ENCODE measurements at regions not wholly inside any gene's neighbourhood (a gene's known extent, or its start where the extent isn't known, plus 50 kb on each side); places are given as distances from the start of the nearest gene placed in this dataset.
"Not testable (repeated sequence)": the region's sequence is repeated elsewhere in the genome, so short reads cannot be mapped to it uniquely, and the experiment has no call there.

GRCh38 chr21:32884062-32884461 is 112.5 kb upstream of the PAXBP1 start:
- DNase-seq (ENCODE audit: low read depth in 2 of 2) = no peak

DNA sequence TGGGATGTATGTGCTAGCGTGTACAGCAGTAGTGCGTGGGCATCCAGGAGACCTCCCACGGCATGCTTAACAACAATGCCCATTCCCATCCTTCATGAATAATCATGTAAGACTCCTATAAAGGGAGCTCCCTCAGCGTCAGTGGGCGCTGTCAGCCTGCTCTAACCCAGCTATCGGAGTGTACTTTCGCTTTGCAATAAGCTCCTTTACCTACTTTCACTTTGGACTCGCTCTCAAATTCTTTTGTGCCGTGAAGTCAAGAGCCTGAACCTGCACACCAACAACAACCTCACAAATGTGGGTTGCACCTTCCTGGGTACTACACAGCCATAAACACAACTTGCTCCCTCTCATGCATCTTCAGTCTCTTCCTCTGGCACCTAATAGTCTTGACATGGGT is 114.8 kb upstream of the PAXBP1 start:
- peak in 1 of 2 donors; percentile 6 for DNase-seq (ENCODE audit: low read depth in 2 of 2)

DNA sequence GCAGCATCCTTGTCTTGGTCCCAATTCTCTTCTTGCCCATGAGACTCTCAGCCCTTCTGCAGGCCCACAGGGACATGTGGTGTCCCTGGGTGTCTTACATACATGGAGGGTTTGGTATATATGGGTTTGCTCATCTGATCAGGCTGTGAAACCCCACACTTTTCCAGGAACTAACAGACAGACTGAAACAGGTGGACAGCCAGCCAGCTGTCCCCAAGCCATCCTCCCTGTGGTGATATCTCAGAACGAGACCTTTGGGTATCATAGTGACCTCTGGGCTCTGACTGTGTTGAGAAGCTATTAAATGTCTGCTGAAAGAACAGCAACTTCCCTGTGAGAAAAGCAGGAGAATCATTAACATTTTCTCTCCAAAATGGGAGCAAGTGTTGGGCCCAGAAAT is 115.5 kb upstream of the PAXBP1 start:
- no peak for DNase-seq (ENCODE audit: low read depth in 2 of 2)

DNA sequence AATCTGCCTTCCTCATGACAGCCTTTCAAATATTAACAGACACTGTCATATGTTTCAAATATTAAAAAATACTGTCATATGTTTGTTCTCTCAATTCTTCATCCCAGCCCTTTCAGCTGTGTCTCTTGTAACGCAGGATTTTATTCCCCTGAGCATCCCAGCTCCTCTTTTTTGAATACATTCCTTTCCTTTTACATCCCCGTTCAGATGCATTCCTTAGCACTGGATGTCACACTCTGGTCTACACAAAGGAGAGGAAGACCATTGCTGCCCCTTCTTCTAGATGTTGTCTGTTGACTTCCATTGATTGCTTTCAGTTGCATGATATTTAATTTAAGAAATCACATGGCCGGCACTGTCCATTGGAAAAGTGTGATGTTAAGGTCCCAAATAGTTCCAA is 117.4 kb upstream of the PAXBP1 start:
- DNase-seq (ENCODE audit: low read depth in 2 of 2) = no peak

GRCh38 chr21:32889596-32889995 is 118.0 kb upstream of the PAXBP1 start:
- no peak for DNase-seq (ENCODE audit: low read depth in 2 of 2)

GRCh38 chr21:32894321-32894720 is 122.8 kb upstream of the PAXBP1 start:
- no peak for DNase-seq (ENCODE audit: low read depth in 2 of 2)

DNA sequence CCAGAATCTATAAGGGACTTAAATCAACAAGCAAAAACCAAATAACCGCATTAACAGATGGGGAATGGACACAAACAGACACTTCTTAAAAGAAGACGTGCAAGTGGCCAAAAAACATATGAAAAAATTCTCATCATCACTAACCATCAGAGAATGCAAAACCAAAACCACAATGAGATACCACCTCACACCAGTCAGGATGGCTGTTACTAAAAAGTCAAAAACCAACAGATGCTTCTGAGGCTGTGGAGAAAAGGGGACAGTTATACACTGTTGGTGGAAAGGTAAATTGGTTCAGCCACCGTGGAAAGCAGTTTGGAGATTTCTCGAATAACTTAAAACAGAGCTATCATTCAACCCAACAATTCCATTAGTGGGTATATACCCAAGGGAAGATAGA is 124.9 kb upstream of the OLIG2 start:
- DNase-seq (ENCODE audit: low read depth in 2 of 2) = no peak

- no peak for DNase-seq (ENCODE audit: low read depth in 2 of 2)
Observed at GRCh38 chr21:32907521-32907920, 118.2 kb upstream of the OLIG2 start.

GRCh38 chr21:32908534-32908933 is 117.2 kb upstream of the OLIG2 start:
- no peak for DNase-seq (ENCODE audit: low read depth in 2 of 2)

DNA sequence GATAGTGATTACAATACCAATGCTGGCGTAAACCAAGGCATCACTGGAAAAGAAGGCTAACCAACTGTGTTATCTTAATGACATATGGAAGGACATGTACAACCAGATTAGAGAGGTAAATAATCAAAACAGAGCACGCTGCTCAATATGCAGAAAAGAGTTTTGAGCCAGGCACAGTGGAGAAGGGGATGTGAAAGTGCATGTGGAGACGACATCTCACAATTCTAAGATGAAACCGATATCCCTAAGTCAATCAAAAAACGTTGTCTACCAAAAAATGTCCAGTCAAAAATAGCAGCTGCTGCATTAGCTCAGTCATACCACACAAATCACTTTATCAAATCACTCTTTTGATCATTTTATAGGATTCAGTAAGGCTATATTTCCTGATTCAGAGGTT is 116.3 kb upstream of the OLIG2 start:
- DNase-seq (ENCODE audit: low read depth in 2 of 2) = no peak

DNA sequence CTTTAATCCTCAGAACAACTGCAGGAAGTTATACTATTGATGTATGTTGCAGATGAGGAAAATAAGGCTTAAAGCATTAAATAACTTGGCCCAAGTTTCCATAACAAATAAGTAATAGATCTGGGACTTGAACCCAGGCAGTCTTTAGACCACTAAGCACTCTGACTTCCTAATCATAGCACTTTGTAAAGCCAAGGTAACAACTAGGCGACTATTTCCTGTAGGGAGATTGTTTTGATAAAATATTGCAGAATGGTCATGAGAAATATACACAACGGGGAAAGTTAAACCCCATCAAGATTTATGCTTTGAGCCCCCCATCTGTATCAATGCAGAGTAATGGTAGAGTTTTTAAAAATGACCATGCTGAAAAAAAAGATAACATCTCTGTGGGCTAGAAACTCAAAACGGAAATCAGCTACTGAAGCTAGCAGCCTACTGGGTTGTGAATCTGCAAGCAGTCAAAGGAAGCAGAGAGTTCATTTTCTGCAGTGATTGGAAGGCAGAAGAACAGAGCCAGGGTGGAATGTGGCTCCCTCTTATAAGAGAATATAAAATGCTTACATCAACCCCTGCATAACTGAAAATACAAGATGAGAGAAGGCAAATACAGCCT is 111.2 kb upstream of the OLIG2 start:
- no peak for DNase-seq (ENCODE audit: low read depth in 2 of 2)

DNA sequence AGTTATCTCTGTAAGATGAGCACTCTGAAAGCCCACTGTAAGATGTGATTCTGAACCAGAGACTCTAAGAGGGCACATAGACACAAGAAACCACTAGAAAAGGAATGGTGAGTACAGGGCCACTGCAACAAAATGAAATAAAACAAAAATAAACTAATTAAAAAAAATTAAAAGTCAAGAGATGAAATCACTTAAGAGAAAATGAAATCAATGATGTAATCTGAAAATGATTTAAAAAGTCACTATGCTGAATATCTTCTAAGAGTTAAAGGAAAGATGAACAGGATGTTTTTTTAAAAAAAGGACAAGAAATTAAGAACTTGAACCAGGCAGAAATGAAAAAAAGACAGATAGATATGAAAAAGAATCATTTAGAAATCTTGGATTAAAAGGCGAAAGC is 110.6 kb upstream of the OLIG2 start:
- DNase-seq (ENCODE audit: low read depth in 2 of 2) = no peak

DNA sequence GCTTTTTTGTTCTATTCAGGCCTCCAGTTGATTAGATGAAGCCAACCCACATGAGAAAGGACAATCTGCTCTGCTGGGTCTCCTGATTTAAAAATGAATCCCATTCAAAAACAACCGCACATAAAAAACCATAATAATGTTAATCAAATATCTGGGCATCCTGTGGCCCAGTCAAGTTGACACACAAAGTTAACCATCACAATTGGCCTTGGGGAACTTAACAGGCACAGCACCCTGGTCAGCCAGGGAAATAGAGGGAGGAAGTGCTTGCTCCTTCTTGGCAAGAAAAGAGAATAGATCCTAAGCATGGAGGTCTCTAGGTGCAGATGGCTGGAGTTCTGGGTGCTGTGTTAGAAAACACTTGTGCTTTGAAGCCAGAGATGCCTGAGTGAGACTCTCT is 109.6 kb upstream of the OLIG2 start:
- no peak for DNase-seq (ENCODE audit: low read depth in 2 of 2)

- DNase-seq (ENCODE audit: low read depth in 2 of 2) = no peak
Observed at GRCh38 chr21:32916522-32917099, 109.1 kb upstream of the OLIG2 start.

- no peak for DNase-seq (ENCODE audit: low read depth in 2 of 2)
Observed at GRCh38 chr21:32917362-32918135, 108.2 kb upstream of the OLIG2 start.

DNA sequence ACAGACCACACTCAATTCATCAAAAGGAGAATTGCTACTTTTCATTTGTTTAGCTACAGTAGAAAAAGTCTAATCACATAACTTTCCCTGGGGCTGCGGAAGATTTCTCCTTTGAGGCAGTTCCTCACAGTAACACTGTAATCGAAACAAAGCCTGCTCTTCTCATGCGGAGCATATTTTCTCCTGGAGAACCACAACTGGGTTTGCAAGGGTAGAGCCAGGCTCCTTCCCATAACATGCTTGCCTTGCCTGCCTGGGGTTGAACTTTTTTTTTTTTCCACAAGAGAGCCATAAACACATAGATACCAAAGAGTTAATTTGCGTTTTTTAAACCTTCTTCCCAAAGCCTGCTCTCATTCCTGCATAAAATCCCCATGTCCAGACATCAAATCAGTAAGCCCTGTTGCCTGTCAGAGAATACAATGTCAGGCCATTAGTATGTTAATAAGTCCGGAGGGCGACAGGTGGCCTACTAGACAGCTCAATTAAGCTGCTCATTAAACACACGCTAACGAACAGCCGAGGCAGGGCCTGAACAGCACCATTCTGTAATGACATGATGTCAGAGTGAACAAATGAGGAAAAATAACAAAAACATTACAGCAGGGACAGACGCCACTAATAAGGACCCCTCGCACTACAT is 107.1 kb upstream of the OLIG2 start:
- DNase-seq (ENCODE audit: low read depth in 2 of 2) = no peak

DNA sequence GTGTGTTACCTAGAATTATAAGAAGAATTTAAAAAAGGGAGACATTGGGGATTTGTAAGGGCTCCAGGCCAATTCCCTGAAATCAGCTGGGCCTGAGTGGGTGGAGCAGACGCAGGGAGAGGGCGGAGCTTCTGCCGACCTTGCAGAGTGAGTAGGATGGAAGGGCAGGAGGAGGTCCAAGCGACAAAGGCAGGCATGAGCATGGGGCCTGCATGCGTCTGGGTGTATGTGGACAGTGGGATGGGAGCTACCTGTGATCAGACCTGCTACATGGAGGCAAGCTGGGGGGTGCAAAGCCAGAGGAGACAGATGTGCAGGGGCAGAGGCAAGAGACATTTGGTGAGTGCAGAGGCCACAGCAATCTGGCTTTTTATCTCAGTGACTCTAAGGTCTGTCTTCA is 105.3 kb upstream of the OLIG2 start:
- DNase-seq (ENCODE audit: low read depth in 2 of 2) = no peak

GRCh38 chr21:32921632-32922230 is 104.0 kb upstream of the OLIG2 start:
- DNase-seq (ENCODE audit: low read depth in 2 of 2) = peak; percentile 39 to 41

GRCh38 chr21:32925098-32925497 is 100.6 kb upstream of the OLIG2 start:
- DNase-seq (ENCODE audit: low read depth in 2 of 2) = no peak

- no peak for DNase-seq (ENCODE audit: low read depth in 2 of 2)
Observed at GRCh38 chr21:32929633-32930038, 96.1 kb upstream of the OLIG2 start.

DNA sequence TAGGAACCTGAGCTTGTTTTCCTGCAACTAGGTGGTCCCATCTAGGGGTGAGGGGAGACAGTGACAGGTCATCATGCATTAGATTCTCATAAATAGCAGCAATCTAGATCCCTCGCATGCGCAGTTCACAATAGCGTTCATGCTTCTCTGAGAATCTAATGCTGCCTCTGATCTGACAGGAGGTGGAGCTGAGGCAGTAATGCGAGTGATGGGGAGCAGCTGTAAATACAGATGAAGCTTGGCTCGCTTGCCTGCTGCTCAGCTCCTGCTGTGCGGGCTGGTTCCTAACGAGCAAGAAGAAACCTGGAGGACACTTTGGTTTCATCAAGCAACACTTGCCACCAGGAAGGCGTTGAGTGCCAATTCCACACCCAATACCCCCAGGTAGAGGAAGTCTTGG is 95.1 kb upstream of the OLIG2 start:
- no peak for DNase-seq (ENCODE audit: low read depth in 2 of 2)

GRCh38 chr21:32934068-32934467 is 91.7 kb upstream of the OLIG2 start:
- DNase-seq (ENCODE audit: low read depth in 2 of 2) = not testable (repeated sequence)
